ENCODE measurements at regions not wholly inside any gene's neighbourhood (a gene's known extent, or its start where the extent isn't known, plus 50 kb on each side); places are given as distances from the start of the nearest gene placed in this dataset.

- TF ChIP-seq GATA1 (IDR thresholded peaks at IDR 0.05; ENCODE audit: low read depth, low read length) = no peak
- no peak for TF ChIP-seq POLR2A (IDR thresholded peaks at IDR 0.05; ENCODE audit: low read length)
- peak in 1 of 2 experiments; percentile 32 for DNase-seq
Observed at GRCh38 chr9:108163321-108164005, 673.9 kb upstream of the KLF4 start.

GRCh38 chr9:108162664-108163063, 673.1 kb upstream of the KLF4 start:
- no peak for DNase-seq
- no peak for TF ChIP-seq POLR2A (IDR thresholded peaks at IDR 0.05; ENCODE audit: low read length)
- TF ChIP-seq GATA1 (IDR thresholded peaks at IDR 0.05; ENCODE audit: low read depth, low read length) = no peak

- DNase-seq = no peak
- TF ChIP-seq POLR2A (IDR thresholded peaks at IDR 0.05; ENCODE audit: low read length) = no peak
Observed at GRCh38 chr9:108161503-108161902, 671.9 kb upstream of the KLF4 start.

DNA sequence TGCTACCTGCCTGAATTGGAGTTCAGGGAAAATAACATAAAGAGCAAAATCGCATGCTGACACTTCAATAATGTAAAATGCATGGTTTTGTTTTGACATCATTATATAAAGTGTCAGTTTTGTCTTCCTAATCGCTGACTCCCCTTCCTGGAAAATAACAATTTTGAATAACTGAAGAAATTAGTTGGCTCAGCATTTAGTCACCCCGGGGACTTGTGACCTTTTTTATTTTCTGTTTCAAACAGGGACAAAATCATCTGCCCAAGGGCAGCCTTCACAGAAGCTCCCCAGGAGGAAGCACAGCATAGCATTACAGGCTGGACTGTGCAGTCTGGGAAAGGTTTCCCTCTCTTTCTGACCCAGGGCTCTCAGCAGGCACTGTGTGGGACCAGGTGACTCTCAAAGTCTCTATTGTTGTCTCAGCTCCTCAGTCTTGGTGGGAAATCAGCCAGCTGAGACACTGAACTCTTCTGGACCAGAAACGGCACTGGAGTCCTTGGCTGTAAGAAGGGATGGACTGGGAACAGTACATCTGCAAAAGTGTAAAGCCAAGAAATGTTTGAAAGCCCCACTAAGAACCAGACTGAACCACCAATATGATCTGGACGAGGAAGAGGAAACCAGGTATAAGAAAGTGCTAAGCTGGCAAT, 671.3 kb upstream of the KLF4 start:
- no peak for TF ChIP-seq GATA1 (IDR thresholded peaks at IDR 0.05; ENCODE audit: low read depth, low read length)
- TF ChIP-seq POLR2A (IDR thresholded peaks at IDR 0.05; ENCODE audit: low read length) = no peak
- no peak for DNase-seq

- DNase-seq = no peak
Observed at GRCh38 chr9:108160039-108160438, 670.5 kb upstream of the KLF4 start.

GRCh38 chr9:108158236-108158995, 668.8 kb upstream of the KLF4 start:
- no peak for TF ChIP-seq POLR2A (IDR thresholded peaks at IDR 0.05; ENCODE audit: low read length)
- no peak for TF ChIP-seq GATA1 (IDR thresholded peaks at IDR 0.05; ENCODE audit: low read depth, low read length)
- DNase-seq = no peak

More at GRCh38 chr9:108160039-108160438, 670.5 kb upstream of the KLF4 start:
- TF ChIP-seq POLR2A (IDR thresholded peaks at IDR 0.05; ENCODE audit: low read length) (no peak), GATA1 (IDR thresholded peaks at IDR 0.05; ENCODE audit: low read depth, low read length) (no peak)

GRCh38 chr9:108156270-108156998, 666.9 kb upstream of the KLF4 start:
- TF ChIP-seq GATA1 (IDR thresholded peaks at IDR 0.05; ENCODE audit: low read depth, low read length) (no peak), POLR2A (IDR thresholded peaks at IDR 0.05; ENCODE audit: low read length) (no peak)
- DNase-seq = peak; percentile 33 to 69

- no peak for DNase-seq
- TF ChIP-seq POLR2A (IDR thresholded peaks at IDR 0.05; ENCODE audit: low read length) (no peak), GATA1 (IDR thresholded peaks at IDR 0.05; ENCODE audit: low read depth, low read length) (no peak)
Observed at GRCh38 chr9:108153416-108153815, 663.8 kb upstream of the KLF4 start.

GRCh38 chr9:108150736-108151586, 661.4 kb upstream of the KLF4 start:
- no peak for TF ChIP-seq GATA1 (IDR thresholded peaks at IDR 0.05; ENCODE audit: low read depth, low read length)
- TF ChIP-seq POLR2A (IDR thresholded peaks at IDR 0.05; ENCODE audit: low read length) = no peak
- DNase-seq = peak; percentile 11 to 38

GRCh38 chr9:108149326-108149725, 659.8 kb upstream of the KLF4 start:
- no peak for DNase-seq
- no peak for TF ChIP-seq GATA1 (IDR thresholded peaks at IDR 0.05; ENCODE audit: low read depth, low read length)
- no peak for TF ChIP-seq POLR2A (IDR thresholded peaks at IDR 0.05; ENCODE audit: low read length)

DNA sequence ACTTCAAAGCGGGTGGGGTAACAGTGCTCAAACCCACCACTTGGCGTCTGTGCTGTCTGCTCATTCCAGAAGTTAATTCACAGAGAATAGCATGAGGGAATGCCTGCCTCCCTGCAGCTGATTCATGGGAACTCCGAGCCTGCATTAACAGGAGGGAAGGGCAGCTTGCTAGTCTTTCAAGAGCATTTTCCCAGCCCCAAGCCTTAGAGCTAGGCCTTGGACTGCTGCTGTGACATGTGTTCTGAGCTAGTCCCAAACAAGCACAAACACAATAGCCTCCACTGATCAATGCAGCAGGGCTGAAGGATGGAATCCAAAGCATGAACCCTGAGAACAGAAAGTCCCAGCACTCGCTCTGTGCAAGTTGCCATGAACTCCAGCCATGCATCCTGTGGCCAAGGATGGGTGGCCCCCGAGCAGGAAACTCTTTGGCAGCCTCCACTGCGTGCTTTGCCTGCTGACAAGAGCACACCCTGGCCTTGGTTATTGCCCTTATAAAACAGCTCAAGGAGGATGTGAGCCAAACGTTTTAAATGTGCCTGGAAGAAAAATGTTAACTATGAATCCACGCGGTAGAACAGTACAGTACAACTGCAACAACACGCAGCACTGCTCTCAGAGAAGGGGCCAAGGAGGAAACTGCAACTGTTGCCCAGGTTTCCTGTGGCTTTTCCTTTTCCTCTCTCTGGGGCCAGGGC, 653.1 kb upstream of the KLF4 start:
- no peak for TF ChIP-seq POLR2A (IDR thresholded peaks at IDR 0.05; ENCODE audit: low read length)
- TF ChIP-seq GATA1 (IDR thresholded peaks at IDR 0.05; ENCODE audit: low read depth, low read length) = no peak
- DNase-seq = no peak

- TF ChIP-seq GATA1 (IDR thresholded peaks at IDR 0.05; ENCODE audit: low read depth, low read length) (no peak), POLR2A (IDR thresholded peaks at IDR 0.05; ENCODE audit: low read length) (no peak)
- DNase-seq = no peak
Observed at GRCh38 chr9:108142142-108142503, 652.6 kb upstream of the KLF4 start.

DNA sequence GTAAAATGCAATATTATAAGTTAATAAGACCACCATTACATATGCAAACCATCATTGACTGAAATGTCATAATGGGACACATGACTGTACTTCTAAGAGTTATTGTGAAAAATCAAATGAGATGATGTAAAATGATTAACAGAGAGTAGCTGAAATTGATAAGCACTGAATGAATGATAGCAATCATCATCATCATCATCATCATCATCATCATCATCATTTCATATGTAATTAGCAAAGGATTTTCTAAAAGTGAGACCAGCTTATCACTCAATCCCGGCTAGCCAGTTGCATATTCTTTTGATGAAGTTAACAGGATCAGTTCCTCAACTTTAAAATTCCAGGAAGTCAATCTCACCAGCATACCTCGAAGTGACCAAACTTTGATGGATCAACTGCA, 650.3 kb upstream of the KLF4 start:
- DNase-seq = no peak
- TF ChIP-seq GATA1 (IDR thresholded peaks at IDR 0.05; ENCODE audit: low read depth, low read length) = no peak

Measured in erythroblast (primary cell).